Adipocyte (in vitro differentiated cells): ENCODE measurements at regions not wholly inside any gene's neighbourhood (a gene's known extent, or its start where the extent isn't known, plus 50 kb on each side); places are given as distances from the start of the nearest gene placed in this dataset.

Experiments used
- DNase-seq: peaks from one replicate; pipeline ENCODE4 v3.0.0-alpha.2; 2015; ENCODE audit warnings: low read depth
- H3K27me3 ChIP-seq: replicated peaks from 2 replicates; pipeline ENCODE4 v1.7.0; 2013; ENCODE audit warnings: mild to moderate bottlenecking, low read length, moderate library complexity; ENCODE audit not compliant: control insufficient read depth, insufficient read depth
- H3K36me3 ChIP-seq: 2 replicates; pipeline ENCODE4 v1.7.0; 2013; ENCODE audit warnings: low read length, mild to moderate bottlenecking, moderate library complexity; ENCODE audit not compliant: control insufficient read depth, insufficient read depth, severe bottlenecking
- H3K4me1 ChIP-seq: 2 replicates; pipeline ENCODE4 v1.7.0; 2013; ENCODE audit warnings: mild to moderate bottlenecking, low read length, moderate library complexity; ENCODE audit not compliant: control insufficient read depth, insufficient read depth
- H3K4me3 ChIP-seq: 2 replicates; pipeline ENCODE4 v1.7.0; 2013; ENCODE audit warnings: mild to moderate bottlenecking, low read length, moderate library complexity
- H3K9ac ChIP-seq: 2 replicates; pipeline ENCODE4 v1.7.0; 2013; ENCODE audit warnings: mild to moderate bottlenecking, low read length, moderate library complexity
- H3K9me3 ChIP-seq: 2 replicates; pipeline ENCODE4 v1.7.0; 2013; ENCODE audit warnings: mild to moderate bottlenecking, low read length, moderate library complexity; ENCODE audit not compliant: control insufficient read depth

DNA sequence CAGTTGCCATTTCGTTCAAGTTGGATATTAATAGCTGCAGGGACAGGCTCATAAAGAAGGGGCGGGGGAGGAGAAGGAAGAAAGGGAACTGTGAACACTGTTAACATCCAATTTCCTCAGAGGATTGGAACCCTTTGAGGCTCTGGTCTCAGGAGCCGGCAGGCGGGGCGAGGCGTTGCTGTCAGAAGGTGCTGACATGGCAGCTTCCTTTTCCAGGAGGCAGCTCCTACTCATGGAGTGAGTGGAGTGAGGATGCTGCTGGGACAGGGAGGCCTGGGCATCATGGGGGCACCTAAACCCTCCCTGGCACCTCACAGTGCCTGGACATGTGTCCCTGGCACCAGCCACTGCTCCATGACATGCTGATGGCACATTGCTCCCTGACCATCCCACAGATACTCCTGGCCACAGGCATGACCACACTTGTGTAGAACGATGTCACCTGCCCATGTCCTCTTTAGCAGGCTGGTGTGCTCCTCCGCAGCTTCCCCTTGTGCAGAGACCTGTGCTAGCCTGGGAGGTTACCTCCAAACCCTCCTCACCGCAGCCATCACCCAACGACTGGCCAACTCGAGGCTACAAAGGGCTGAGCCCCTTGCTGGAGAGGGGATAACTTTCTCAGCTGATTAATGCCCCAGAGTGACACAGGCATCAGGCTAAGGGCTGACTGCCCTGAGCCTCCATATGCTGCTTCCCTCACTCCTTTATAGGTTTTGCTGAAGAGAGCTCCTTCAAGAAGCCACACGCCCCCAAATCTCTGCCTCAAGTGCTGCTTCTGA lies 79.6 kb upstream of the NECTIN1 start:
- DNase-seq, result no peak
- Histone ChIP-seq H3K4me1 (no peaks in the 10 kb centered on the region), H3K36me3 (no peaks in the 10 kb centered on the region), H3K9me3 (peaks cover 10% of the 10 kb centered on the region), H3K9ac (no peak overlapping the region), H3K27me3 (peaks cover 61% of the 10 kb centered on the region), H3K4me3 (no peak overlapping the region)

DNA sequence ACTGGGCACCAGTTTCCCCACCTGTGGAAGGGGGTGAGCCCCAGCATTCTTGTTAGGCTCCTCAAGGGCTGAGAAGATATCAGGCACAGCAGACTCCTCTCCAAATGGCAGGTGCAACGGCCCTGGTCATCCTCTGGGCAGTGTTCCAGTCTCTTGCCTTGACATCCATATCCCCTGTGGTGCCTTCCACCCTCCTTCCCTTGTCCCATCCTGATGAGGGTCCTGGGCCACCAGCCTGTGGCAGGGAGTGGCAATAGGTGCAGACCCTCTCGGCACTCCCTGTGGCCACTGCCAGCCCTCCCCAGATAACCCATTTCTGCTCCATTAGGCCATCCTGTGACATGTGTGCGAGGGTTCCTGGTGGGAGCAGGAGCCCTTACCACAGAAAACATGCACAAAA lies 78.8 kb upstream of the NECTIN1 start:
- no peak for DNase-seq
- no peaks in the 10 kb centered on the region for H3K4me1 ChIP-seq
- peaks cover 3% of the 10 kb centered on the region for H3K9me3 ChIP-seq
- peaks cover 69% of the 10 kb centered on the region for H3K27me3 ChIP-seq
- H3K9ac ChIP-seq, result no peak overlapping the region
- H3K36me3 ChIP-seq, result no peaks in the 10 kb centered on the region
- no peak overlapping the region for H3K4me3 ChIP-seq

DNA sequence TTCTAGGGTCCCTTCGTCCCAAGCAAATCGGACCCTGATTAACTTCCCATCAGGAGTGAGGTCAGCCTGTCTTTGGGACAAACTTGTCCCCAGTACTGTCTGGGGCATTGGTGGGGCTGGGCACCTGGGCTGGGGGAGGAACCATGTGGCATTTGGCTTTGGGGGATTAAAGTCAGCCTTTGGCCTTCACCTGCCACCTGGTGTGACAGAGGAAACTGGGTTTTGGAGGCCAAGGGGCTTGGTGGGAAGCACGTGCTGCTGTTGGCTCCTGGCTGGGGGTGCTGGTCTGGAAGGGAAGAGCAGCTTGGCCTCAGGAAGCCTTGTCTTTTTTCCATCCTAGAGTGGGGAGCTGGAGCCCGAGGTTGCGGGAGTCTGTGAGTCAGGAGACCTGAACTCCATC lies 78.4 kb upstream of the NECTIN1 start:
- peaks cover 3% of the 10 kb centered on the region for H3K9me3 ChIP-seq

DNA sequence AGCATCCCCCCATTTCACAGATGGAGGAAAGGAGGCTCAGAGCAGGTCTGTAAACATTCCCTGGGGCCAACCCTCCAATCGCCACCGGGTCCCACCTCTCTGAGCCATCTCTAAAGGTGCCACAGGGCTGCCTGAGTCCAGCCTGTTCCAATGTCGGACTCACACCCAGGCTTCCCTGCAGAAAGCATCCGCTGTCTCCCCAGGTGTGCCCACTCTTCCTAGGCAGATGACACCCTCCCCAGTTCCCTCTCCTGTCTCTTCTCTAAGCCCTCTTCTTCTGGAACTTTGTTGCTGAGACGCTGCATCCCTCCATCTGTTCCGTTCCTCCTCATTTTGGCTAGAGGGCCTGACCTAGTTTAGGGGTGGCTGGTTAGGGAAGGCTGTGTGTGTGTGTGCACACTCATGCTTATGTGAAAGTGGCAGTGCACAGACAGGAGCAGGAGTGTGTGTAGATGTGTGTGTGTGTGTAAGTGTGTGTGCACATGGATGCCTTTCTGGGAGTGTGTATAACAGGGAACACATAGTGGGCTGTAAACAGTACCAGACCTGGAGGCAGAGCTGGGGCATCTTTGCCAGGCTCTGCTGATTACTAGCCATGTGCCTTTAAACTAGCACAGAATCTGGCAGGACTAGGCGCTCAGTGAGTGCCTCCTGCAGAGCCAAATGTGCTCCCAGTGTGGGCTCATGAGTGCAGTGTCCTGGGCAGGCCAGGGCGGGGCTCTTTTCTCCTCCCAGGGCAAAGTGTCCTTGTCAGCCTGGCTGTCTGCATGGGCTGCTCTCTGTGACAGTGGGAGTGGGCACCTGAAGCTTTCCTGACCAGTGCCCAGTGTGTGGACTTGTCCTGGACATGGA lies 77.3 kb upstream of the NECTIN1 start:
- Histone ChIP-seq H3K36me3 (no peaks in the 10 kb centered on the region), H3K4me3 (no peak overlapping the region), H3K27me3 (peaks cover 82% of the 10 kb centered on the region), H3K4me1 (no peaks in the 10 kb centered on the region), H3K9me3 (no peaks in the 10 kb centered on the region), H3K9ac (no peak overlapping the region)
- DNase-seq, result no peak

More for the DNA sequence above, 78.4 kb upstream of the NECTIN1 start:
- Histone ChIP-seq H3K36me3 (no peaks in the 10 kb centered on the region), H3K4me1 (no peaks in the 10 kb centered on the region), H3K27me3 (peaks cover 73% of the 10 kb centered on the region), H3K4me3 (no peak overlapping the region), H3K9ac (no peak overlapping the region)
- no peak for DNase-seq

DNA sequence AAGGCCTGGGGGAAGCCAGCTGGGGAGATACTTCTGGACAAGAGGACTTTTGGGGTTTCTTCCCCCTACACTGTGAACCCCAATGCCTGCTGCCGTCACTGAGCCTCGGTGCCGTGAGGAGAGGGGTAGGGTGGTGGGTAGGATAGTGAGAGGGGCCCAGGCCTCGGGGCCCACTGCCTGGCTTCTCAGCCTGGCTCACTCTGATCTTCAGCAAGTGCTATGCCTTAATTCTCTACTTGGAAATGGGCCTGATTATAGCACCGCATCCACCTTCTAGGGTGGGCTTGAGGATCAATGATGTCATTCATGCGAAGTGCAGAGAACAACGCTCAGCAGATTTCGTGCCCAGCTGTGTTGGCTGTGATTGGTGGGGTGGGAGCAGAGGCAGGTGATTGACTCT lies 76.7 kb upstream of the NECTIN1 start:
- Histone ChIP-seq H3K36me3 (no peaks in the 10 kb centered on the region), H3K4me1 (no peaks in the 10 kb centered on the region), H3K9me3 (no peaks in the 10 kb centered on the region), H3K27me3 (peaks cover 87% of the 10 kb centered on the region), H3K9ac (no peak overlapping the region), H3K4me3 (no peak overlapping the region)
- DNase-seq, result no peak

DNA sequence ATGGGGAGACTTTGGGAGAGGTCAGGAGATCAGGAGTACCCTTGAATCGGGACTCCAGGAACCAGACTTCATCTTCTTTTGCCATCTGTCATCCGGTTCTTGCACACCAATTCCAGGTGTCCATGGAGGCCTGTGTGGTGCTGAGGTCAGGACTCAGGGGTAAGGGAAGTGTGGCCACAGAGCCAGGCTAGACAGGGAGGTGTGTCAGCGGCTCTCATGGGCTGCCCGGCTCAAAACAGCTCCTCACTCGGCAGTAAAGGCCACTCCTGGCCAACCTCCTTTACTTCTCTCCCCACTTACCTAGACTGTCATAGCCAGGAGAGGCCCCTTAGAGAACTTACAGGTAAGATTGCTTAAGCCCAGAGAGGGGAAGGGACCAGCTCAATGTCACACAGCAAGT lies 75.7 kb upstream of the NECTIN1 start:
- Histone ChIP-seq H3K27me3 (peaks cover 84% of the 10 kb centered on the region), H3K9ac (no peak overlapping the region), H3K4me3 (no peak overlapping the region), H3K36me3 (no peaks in the 10 kb centered on the region), H3K4me1 (no peaks in the 10 kb centered on the region), H3K9me3 (no peaks in the 10 kb centered on the region)
- DNase-seq, result no peak

DNA sequence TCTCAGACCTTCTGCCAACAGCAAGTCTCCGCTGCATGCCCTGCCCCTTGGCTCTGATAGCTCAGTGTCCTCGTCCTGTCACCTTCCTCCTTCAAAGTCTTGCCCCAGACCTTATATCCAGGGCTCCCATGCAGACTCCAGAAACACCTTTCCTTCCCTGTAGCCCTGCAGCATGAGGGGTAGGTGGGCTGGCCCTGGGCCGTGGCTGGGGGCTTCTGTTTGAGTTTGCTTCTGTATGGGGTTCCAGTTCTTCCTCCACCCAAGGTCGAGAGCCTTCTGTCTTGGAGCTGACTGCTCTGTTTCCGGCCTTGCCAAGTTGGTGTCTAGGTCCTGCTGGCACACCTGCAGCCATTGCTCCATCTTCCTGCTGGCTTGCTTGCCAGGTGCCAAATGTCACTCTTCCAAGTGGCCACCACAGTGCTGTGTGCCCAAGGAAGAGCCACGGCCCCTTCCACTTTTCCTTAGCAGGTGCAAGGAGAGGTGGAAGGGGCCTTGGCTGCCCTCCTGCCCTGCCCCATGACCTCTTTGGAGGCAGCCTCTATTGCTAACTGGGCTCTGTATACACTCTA lies 74.8 kb upstream of the NECTIN1 start:
- Histone ChIP-seq H3K9ac (no peak overlapping the region), H3K27me3 (peaks cover 82% of the 10 kb centered on the region), H3K4me3 (no peak overlapping the region), H3K4me1 (no peaks in the 10 kb centered on the region), H3K9me3 (no peaks in the 10 kb centered on the region), H3K36me3 (no peaks in the 10 kb centered on the region)
- DNase-seq, result no peak

DNA sequence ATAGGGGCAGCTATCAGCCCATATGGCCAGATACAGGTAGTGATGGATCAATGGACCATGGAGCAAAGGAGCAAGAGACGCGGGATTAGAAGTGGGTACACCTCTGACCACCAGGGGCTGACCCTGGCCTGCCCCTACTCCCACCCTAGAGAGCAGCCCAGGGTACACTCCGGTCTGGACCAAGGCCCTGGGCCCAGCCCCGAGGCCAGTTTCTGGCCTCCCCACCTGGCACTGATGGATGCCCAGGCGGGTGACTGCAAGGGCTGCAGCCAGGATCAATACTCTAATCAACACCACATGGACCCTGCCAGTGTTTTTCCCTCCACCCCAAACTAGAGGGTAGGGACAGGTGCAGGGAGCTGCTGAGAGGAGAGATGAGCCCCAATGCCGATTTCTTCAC lies 74.1 kb upstream of the NECTIN1 start:
- Histone ChIP-seq H3K9me3 (no peaks in the 10 kb centered on the region), H3K4me1 (no peaks in the 10 kb centered on the region), H3K27me3 (peaks cover 84% of the 10 kb centered on the region), H3K4me3 (no peak overlapping the region), H3K9ac (no peak overlapping the region), H3K36me3 (no peaks in the 10 kb centered on the region)
- no peak for DNase-seq

DNA sequence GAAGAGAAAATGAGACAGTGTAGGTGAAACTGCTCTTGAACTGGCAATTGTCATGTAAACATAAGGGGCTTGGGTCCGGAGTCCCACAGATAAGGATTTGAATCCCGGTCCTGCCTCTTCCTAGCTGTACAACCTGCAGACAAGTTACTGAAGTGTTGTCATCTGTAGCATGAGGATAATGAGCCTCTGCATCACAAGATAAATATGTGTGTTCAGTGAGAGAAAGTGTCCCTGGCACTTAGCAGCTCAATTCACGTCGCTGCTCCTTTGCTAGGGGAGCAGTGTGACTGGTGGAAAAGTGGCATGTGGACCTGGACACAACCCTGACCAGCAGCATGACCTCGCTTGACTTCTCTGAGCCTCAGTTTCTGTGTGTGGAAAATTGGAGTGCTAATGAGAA lies 73.7 kb upstream of the NECTIN1 start:
- Histone ChIP-seq H3K9ac (no peak overlapping the region), H3K36me3 (no peaks in the 10 kb centered on the region), H3K9me3 (no peaks in the 10 kb centered on the region), H3K27me3 (peaks cover 86% of the 10 kb centered on the region), H3K4me3 (no peak overlapping the region), H3K4me1 (no peaks in the 10 kb centered on the region)
- no peak for DNase-seq

DNA sequence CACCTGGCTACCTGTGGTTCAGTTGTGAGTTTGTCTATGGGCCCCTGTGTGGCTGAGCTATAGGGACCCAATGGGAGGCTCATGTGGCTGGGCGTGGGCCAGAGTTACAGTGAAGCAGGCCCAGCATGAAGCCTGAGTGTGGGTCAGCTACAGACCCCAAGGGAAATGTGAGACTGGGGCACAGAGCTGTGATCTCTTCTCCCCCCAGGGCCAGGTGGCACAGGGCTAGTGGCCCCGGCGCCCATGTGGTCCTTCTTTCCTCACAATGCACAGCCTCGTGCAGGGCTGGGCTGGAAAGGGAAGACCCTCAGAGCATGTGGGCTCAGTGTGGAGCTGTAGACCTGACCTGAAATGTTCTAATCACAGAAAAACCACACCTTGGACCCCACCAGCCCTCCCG lies 71.6 kb upstream of the NECTIN1 start:
- Histone ChIP-seq H3K36me3 (no peaks in the 10 kb centered on the region), H3K9ac (no peak overlapping the region), H3K27me3 (peaks cover 72% of the 10 kb centered on the region), H3K4me3 (no peak overlapping the region), H3K4me1 (no peaks in the 10 kb centered on the region), H3K9me3 (no peaks in the 10 kb centered on the region)
- DNase-seq, result no peak

DNA sequence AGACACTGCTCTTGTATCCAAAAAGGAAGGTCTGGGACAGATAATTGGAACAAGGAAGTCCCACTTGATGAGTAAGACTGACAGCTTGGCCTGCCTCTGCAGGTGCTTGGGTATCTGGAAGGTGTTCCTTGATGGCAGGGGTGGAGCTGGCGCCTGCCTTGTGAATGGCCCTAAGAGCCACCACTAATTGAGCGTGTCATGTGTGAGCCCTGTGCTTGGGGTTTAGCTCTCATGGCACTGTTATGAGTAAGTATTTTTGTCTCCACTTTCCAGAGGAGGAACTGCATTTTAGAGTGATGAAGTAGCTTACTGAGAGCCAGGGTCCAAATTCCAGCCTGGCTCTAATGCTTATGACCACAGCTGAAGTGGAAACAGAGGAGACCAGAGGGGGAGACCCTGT lies 71.2 kb upstream of the NECTIN1 start:
- peaks cover 4% of the 10 kb centered on the region for H3K4me1 ChIP-seq
- H3K27me3 ChIP-seq, result peaks cover 67% of the 10 kb centered on the region
- H3K9ac ChIP-seq, result no peak overlapping the region
- no peak for DNase-seq
- no peaks in the 10 kb centered on the region for H3K36me3 ChIP-seq
- no peak overlapping the region for H3K4me3 ChIP-seq
- H3K9me3 ChIP-seq, result no peaks in the 10 kb centered on the region
